NAMALWA (cell line): ENCODE measurements at regions not wholly inside any gene's neighbourhood (a gene's known extent, or its start where the extent isn't known, plus 50 kb on each side); places are given as distances from the start of the nearest gene placed in this dataset.

Source experiments
- DNase-seq: peaks from one replicate; pipeline ENCODE4 v3.0.0-alpha.2; 2015; ENCODE audit warnings: low spot score

- DNase-seq, result no peak
Measured at GRCh38 chr2:120917886-120918285, 182.2 kb downstream of the GLI2 start.

DNA sequence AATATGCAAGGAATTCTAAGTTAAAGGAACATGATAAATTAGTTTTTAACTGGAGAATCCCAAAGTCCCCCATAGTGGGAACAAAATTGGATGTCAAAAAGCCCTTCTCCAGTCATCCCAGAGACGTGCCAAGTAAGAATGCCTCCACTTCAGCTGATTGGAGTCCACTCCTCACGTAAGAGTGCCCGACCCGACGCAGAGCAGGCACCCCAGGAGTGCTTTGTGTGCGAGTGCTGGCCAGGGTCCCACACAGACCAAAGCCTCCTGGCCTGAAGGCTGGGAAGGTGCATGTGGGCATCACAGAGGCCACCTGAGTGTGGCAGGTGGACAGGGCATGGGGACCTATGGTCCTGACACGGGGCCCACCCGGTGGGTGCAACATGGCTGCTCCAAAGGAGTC, 183.5 kb downstream of the GLI2 start:
- DNase-seq, result no peak

DNA sequence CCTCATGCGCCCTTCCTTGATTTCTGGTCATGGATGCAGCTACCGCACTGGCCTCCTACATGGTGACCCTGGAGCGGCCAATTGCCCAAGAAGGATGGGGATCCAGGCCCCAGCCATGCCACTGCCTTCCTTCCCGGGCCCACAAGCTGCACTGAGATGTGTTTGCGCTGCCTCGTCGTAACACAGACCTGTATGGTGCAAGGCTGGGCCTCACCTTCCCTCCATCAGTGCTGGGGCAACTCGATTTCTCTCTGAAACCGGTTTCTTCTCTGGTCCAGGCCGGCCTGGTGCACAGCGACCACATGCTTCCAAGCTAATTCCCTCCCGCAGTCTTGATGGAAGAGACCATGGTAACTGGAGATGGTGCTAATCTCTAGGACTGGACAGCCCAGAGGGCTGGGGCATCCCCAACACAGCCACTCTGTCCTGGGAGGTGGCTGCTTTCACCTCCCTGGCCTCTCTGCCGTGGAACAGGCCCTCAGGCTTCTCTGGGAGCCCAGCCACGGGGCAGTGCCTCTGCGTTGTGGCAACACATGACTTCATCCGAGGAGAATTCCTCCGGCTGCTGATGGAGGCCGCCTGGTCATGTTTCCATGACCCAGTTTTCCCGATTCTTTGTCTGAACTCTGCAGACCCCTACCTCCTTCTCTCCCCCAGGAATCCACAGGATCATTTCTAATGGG, 184.2 kb downstream of the GLI2 start:
- no peak for DNase-seq

DNA sequence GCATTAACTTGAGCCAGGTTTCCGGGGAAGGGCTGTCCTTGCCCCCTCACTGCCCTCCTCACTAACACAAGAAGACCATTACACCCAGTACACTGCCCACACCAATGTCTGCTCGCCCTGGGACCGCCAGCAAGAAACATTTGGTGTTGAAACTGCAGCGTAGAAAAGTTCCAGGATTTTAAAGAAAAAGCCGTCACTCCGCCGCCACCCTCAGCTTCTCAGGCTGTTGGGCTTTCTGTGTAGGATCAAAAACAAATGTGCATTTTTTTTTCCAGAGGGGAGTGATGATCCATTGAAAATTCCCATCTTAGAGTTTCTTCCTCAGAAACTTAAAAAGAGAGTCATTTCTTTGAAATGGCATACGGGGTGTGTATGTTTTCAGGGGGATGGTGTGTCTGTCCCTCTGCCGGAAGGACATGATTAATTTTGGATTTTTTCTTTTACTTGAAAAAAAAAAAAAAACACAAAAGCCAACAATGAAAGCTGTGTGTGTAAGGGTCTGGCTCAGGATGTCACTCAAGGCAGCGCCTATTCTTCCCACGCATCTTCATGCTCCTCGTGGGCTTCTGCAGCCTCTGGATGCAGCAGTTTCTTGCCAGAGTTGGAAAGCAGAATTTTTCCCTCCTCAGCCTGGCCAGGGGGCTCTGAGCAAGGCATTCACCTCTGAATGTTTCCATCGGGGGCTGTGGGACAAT, 184.9 kb downstream of the GLI2 start:
- no peak for DNase-seq

DNA sequence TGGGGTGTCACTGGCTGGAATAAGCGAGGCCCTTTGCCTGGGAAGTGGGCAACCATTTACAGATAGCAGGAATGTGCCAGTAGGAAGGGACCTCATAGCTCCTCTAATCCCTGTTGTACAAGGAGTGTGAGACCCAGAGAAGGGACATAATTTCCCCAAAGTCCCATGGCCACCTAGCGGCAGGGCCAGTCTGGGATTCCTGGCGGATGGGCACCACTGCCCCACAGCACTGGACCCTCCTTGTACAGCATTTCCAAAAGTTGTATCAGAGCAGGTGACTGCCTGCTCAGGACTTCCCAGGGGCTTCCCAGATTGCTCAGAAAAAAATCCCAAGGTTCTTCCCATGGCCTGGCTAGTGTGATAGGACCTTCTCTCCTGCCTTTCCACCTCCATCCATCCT, 185.8 kb downstream of the GLI2 start:
- no peak for DNase-seq

DNA sequence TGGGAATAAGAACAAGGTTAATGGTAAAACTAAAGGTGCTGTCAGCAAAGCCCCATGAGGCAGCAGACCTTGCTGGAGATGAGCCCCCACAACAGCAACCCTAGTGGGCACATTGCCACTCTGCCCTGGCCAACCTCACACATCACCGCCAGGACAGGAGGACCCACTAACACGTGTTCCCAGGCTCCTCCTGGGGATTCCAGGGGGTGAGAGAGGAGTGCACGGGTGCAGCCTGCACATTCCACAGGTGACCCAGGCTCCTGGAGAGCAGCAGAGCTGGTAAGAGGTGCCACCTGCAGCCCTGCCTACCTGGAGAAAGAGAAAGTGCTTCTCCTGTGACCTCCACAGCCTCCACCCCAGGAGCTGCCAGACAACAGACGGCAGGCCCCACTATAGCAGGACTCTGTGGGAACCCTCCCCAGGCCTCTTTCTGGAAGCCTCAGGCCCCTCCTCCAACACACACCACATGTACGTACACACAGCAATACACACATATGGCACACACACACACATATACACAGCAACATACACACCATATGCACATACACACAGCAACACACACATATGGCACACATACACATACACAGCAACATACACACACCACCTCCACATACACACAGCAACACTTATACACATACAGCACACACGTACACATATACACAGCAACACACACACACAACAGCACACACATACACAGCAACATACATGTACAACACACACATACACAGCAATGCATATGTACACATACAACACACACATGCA, 187.1 kb downstream of the GLI2 start:
- DNase-seq, result no peak

- no peak for DNase-seq
Measured at GRCh38 chr2:120923426-120923825, 187.8 kb downstream of the GLI2 start.

DNA sequence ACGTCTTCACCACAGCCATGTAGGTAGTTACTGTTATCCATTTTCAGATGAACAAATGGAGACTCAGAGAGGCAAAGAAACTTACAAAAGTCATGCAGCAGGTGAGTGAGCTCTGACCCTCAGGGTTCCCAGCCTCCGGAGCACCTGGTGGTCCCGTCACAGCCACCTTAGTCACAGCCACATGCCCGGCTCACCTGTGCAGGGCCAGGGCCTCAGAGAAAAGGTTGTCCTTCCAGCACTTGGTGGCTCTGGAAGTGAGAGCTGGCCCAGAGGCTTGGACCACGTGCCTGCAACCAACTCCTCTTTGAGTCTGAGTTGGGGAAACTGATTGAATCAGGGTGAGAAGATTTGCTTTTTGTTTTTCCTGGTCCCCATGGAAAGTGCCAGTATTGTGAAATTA, 189.3 kb downstream of the GLI2 start:
- DNase-seq, result no peak

- DNase-seq, result no peak
Measured at GRCh38 chr2:120926463-120927264, 191.0 kb downstream of the GLI2 start.

DNA sequence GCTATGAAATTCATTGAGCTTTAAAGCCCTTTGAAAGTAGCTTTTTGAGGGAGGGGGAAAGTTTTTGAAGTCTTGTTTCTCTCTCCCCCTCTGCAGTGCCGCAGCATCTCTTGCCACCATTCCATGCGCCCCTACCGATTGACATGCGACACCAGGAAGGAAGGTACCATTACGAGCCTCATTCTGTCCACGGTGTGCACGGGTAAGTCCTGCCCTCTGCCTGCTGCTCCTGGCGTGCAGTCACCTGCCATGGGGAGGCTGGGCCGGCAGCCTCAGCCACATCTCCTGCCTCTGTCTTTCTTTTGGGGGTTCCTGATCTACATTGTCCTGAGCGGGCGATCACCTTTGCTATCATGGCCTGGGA, 191.6 kb downstream of the GLI2 start:
- DNase-seq, result no peak

- DNase-seq, result no peak
Measured at GRCh38 chr2:120929829-120930228, 194.2 kb downstream of the GLI2 start.

- DNase-seq, result no peak
Measured at GRCh38 chr2:120930236-120930635, 194.6 kb downstream of the GLI2 start.

DNA sequence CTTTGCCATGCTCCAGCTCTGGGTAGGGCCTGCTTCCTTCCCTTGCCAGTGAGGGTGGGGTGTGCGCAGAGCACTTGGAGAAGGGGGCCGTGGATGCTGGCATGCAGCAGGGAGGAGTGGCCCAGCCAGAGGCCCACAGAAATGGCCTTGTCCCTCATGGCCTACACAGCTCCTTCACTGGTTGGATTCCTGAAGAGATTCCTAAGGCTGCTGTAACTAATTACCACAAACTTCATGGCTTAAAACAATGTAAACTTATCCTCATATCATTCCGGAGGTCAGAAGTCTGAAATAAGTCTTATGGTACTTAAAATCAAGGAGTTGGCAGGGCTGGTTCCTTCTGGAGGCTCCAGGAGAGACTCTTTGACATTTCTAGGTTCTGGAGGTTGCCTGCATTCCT, 195.2 kb downstream of the GLI2 start:
- DNase-seq, result no peak

GRCh38 chr2:120932472-120932871, 196.8 kb downstream of the GLI2 start:
- DNase-seq, result no peak

- no peak for DNase-seq
Measured at GRCh38 chr2:120932881-120933280, 197.2 kb downstream of the GLI2 start.

GRCh38 chr2:120933693-120934573, 198.3 kb downstream of the GLI2 start:
- DNase-seq, result no peak

DNA sequence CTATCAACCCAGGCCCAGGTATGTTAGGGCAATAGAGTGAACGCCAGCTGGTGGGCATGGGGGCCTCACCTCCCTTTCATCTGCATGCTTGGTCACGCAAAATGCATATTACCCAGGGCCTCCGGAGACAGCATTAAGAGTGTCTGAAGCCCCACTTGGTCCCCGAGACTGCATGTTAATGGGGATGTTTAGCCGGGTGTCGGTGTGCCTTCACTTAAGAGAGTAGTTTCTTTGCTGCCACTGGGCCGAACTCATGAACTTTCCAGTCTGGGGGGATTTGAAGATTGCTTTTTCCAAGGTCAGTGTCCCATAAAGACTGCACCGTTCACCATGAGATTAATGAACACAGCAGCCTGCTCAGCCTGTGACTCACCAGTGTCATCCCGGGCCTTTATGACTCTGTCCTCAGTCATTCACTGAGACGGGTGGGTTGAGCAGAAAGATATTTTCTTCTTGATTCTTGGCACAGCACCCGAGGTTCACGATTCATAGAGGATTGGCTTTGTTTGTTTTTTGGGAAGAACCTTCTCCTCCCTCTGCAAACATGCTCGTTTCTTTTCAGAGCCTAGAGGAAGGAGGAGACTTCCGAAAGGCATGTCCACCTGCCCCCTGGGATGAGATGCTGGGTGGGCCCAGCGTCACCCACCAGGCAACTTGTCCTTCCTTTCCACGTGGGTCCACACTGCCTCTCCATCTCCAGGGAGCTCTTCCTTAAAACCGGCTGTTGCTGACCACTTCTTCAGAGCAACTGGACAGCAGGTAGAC, 199.1 kb downstream of the GLI2 start:
- DNase-seq, result no peak

DNA sequence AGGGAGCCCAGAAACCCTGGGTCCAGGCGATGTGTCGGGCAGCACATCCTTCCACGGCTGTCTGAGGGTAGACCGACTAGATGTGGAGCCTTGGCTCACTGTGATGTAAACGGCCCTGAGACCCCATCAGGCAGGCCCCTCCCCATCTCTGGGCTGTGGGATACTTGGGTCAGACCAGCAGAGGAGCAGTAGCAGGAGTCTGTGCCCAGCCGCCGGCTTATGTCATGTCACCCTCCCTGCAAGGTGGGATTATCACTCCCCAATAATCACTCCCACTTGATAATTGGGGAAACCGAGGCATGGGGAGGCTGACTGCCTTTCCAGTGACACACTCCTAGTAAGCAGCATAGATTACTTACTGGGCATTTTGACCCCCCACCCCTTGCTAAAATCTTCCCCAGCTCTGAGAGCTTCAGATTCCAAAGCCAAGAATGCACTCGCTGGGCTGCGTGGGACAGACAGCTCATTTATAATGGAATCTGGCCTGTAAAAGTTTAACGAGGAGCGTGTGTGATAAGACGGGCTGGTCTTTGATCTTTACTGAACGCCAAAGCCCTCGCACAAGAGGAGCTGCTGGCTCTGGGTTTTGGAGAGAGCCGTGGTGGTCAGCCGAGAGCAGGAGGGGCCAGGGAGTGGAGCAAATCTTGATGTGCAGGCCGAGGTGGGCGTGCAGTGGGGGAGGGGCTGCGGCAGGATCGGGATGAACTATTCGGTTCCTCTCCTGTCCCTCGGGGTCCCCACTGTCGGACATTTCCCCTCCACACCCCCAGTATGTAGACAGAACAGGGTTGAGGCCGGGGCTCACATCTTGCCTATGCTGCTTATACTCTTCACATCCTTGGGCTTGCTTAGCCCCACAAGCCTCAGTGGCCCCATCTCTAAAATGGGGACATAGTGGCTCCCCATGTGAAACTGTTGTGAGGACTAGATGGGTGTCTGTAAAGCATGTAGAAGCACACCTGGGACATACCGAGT, 200.0 kb downstream of the GLI2 start:
- no peak for DNase-seq
